ENCODE measurements at regions not wholly inside any gene's neighbourhood (a gene's known extent, or its start where the extent isn't known, plus 50 kb on each side); places are given as distances from the start of the nearest gene placed in this dataset.

DNA sequence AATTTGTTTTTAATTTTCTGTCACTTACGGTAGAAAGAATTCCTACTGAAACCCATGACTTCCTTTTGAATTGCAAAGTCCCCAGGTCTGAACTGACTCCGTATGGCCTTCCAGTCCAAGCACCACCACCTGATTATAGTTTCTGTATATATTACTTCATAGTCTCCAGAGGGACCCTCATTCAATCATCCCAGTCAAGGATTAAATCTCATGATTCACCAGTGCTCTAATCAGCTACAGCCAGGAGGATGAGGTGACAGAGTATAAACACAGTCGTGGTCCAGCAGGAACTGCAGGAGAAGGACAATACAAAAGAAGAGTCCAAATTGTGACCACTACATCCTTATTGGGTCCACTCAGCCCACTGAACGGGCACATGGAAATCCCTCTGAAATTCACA is 418.9 kb upstream of the C16orf82 start:
- H3K4me3 Mint-ChIP-seq (ENCODE audit: unreplicated experiment): no peak overlapping the region
- no peaks in the 10 kb centered on the region for H3K4me1 Mint-ChIP-seq (ENCODE audit: low read depth, unreplicated experiment)
- no peak overlapping the region for H3K27ac Mint-ChIP-seq (ENCODE audit: unreplicated experiment)
- DNase-seq: no peak
- Histone ChIP-seq H3K4me1 (no peaks in the 10 kb centered on the region), H3K4me3 (ENCODE audit: low read depth, low read length) (no peak overlapping the region), H3K9me3 (no peaks in the 10 kb centered on the region), H3K27me3 (replicated peaks; ENCODE audit: control insufficient read depth, insufficient read depth, low read length) (no peaks in the 10 kb centered on the region), H3K36me3 (ENCODE audit: control insufficient read depth, insufficient read depth, low read length) (no peaks in the 10 kb centered on the region)
- TF ChIP-seq, protein P1, sequence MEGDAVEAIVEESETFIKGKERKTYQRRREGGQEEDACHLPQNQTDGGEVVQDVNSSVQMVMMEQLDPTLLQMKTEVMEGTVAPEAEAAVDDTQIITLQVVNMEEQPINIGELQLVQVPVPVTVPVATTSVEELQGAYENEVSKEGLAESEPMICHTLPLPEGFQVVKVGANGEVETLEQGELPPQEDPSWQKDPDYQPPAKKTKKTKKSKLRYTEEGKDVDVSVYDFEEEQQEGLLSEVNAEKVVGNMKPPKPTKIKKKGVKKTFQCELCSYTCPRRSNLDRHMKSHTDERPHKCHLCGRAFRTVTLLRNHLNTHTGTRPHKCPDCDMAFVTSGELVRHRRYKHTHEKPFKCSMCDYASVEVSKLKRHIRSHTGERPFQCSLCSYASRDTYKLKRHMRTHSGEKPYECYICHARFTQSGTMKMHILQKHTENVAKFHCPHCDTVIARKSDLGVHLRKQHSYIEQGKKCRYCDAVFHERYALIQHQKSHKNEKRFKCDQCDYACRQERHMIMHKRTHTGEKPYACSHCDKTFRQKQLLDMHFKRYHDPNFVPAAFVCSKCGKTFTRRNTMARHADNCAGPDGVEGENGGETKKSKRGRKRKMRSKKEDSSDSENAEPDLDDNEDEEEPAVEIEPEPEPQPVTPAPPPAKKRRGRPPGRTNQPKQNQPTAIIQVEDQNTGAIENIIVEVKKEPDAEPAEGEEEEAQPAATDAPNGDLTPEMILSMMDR (IDR thresholded peaks at IDR 0.05; ENCODE audit: insufficient read depth in 1 of 2, low read depth in 1 of 2, low read length in 1 of 2, severe bottlenecking in 1 of 2, unreplicated experiment in 1 of 2): no peak
- ChIA-PET CTCF (no interaction called here), POLR2A (no interaction called here)
- no peaks in the 10 kb centered on the region for H3K36me3 Mint-ChIP-seq (ENCODE audit: insufficient read depth, unreplicated experiment)
- intact Hi-C loops (cut with micrococcal nuclease; ENCODE audit: unreplicated experiment): no loop called here
- no TSS peak for BruUV-seq (replicated peaks)
- H3K27me3 Mint-ChIP-seq (ENCODE audit: insufficient read depth, unreplicated experiment): peaks cover 2% of the 10 kb centered on the region
- no peaks in the 10 kb centered on the region for H3K9me3 Mint-ChIP-seq (ENCODE audit: unreplicated experiment)

DNA sequence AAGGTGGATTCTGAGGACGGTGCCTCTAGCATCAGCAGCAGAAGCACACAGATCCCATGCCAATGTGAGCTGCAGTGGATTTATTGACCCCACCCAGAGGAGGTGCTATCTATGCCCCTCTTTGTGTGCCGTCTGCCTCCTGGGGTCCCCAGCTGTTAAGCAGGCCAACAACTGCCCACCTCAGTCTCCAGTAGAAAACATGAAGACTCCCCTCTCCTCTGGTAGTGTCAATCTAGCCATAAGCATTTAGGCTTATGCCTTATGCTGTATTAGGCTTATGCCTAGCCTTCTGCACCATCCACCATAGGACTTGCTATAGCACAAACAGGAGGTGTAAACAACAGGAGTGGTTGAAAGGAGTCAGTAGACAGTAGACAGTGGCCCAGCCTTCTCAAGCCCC is 417.9 kb upstream of the C16orf82 start:
- no peaks in the 10 kb centered on the region for H3K36me3 ChIP-seq (ENCODE audit: control insufficient read depth, insufficient read depth, low read length)
- no TSS peak for BruUV-seq (replicated peaks)
- POLR2A ChIA-PET: no interaction called here
- intact Hi-C loops (cut with micrococcal nuclease; ENCODE audit: unreplicated experiment): no loop called here
- Mint-ChIP-seq H3K9me3 (ENCODE audit: unreplicated experiment) (no peaks in the 10 kb centered on the region), H3K27me3 (ENCODE audit: insufficient read depth, unreplicated experiment) (peaks cover 2% of the 10 kb centered on the region), H3K4me3 (ENCODE audit: unreplicated experiment) (no peak overlapping the region), H3K36me3 (ENCODE audit: insufficient read depth, unreplicated experiment) (no peaks in the 10 kb centered on the region), H3K27ac (ENCODE audit: unreplicated experiment) (no peak overlapping the region), H3K4me1 (ENCODE audit: low read depth, unreplicated experiment) (no peaks in the 10 kb centered on the region)
- H3K27me3 ChIP-seq (replicated peaks; ENCODE audit: control insufficient read depth, insufficient read depth, low read length): no peaks in the 10 kb centered on the region
- CTCF ChIA-PET: no interaction called here
- TF ChIP-seq, protein P1 (IDR thresholded peaks at IDR 0.05; ENCODE audit: insufficient read depth in 1 of 2, low read depth in 1 of 2, low read length in 1 of 2, severe bottlenecking in 1 of 2, unreplicated experiment in 1 of 2): no peak
- no peaks in the 10 kb centered on the region for H3K4me1 ChIP-seq
- no peak overlapping the region for H3K4me3 ChIP-seq (ENCODE audit: low read depth, low read length)
- no peaks in the 10 kb centered on the region for H3K9me3 ChIP-seq
- DNase-seq: no peak

DNA sequence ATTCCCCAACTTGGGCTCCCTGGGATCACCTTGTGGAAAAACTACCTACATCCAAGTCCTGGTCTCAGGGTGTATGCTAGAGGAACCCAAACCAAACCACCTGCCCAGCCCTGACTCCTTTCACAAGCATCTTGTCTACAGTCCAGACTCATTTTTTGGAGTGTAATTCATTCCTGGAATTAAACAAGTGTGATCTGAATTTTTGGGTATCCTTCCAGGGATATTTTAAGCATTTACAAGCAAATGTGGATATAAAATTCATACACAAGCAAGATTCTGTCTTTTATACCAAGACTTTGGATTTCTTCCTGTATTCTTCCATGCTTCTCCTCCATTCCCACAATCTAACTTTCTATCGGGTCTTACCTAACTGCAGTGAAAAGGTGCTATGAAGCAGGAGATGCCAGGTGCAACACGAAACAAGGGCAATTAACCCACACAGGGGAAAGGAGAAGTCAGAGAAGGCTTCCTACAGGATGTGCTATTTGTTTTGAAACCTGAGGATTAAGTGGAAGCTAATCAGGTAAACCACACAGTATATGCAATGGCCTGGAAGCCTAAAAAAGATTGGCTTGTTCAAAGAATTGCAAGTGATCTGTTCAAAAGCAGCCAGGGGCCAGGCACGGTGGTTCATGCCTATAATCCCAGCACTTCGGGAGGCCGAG is 417.2 kb upstream of the C16orf82 start:
- Histone ChIP-seq H3K4me1 (no peaks in the 10 kb centered on the region), H3K27me3 (replicated peaks; ENCODE audit: control insufficient read depth, insufficient read depth, low read length) (no peaks in the 10 kb centered on the region), H3K9me3 (no peaks in the 10 kb centered on the region), H3K4me3 (ENCODE audit: low read depth, low read length) (no peak overlapping the region), H3K36me3 (ENCODE audit: control insufficient read depth, insufficient read depth, low read length) (no peaks in the 10 kb centered on the region)
- Mint-ChIP-seq H3K4me3 (ENCODE audit: unreplicated experiment) (no peak overlapping the region), H3K9me3 (ENCODE audit: unreplicated experiment) (no peaks in the 10 kb centered on the region), H3K27ac (ENCODE audit: unreplicated experiment) (no peak overlapping the region), H3K36me3 (ENCODE audit: insufficient read depth, unreplicated experiment) (peaks cover under 1% of the 10 kb centered on the region), H3K4me1 (ENCODE audit: low read depth, unreplicated experiment) (no peaks in the 10 kb centered on the region), H3K27me3 (ENCODE audit: insufficient read depth, unreplicated experiment) (no peaks in the 10 kb centered on the region)
- POLR2A ChIA-PET: no interaction called here
- BruUV-seq (replicated peaks): no TSS peak
- intact Hi-C loops (cut with micrococcal nuclease; ENCODE audit: unreplicated experiment): no loop called here
- TF ChIP-seq, protein P1 (IDR thresholded peaks at IDR 0.05; ENCODE audit: insufficient read depth in 1 of 2, low read depth in 1 of 2, low read length in 1 of 2, severe bottlenecking in 1 of 2, unreplicated experiment in 1 of 2): no peak
- no peak for DNase-seq
- CTCF ChIA-PET: no interaction called here
